Skeletal muscle cell (primary cell): ENCODE measurements at regions not wholly inside any gene's neighbourhood (a gene's known extent, or its start where the extent isn't known, plus 50 kb on each side); places are given as distances from the start of the nearest gene placed in this dataset.

Experiments
- DNase-seq: peaks from one replicate; pipeline ENCODE4 v3.0.0-alpha.2; 2010; ENCODE audit warnings: low read depth
- H3K4me3 ChIP-seq: 2 replicates; pipeline ENCODE4 v1.5.1; 2011; ENCODE audit warnings: low read depth, mild to moderate bottlenecking, control low read depth, low read length, moderate library complexity

DNA sequence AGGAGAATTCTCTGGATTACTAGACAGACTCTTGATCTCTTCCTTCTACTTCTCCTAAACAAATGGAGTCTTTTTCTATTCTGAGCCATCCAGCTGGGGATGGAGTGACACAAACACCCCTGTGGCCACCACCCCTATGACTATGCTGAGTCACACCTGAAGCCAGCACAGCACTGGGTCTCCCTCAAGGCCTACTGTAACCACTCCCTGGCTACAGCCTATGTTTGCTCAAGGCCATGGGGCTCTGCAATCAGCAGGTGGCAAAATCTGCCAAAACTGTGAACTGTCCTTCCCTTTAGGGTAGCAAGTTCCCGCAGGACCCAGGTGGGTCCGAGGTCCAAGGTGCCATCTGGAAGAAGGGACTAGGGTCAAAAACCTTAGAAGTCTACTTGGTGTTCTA, 132.3 kb downstream of the TINAG start:
- no peak for DNase-seq
- no peak overlapping the region for H3K4me3 ChIP-seq

GRCh38 chr6:54441020-54441419, 132.8 kb downstream of the TINAG start:
- no peak overlapping the region for H3K4me3 ChIP-seq
- no peak for DNase-seq

- DNase-seq: no peak
- no peak overlapping the region for H3K4me3 ChIP-seq
Observed at GRCh38 chr6:54441687-54442248, 133.5 kb downstream of the TINAG start.

- no peak for DNase-seq
- H3K4me3 ChIP-seq: no peak overlapping the region
Observed at GRCh38 chr6:54445207-54445606, 137.0 kb downstream of the TINAG start.

- no peak for DNase-seq
- H3K4me3 ChIP-seq: no peak overlapping the region
Observed at GRCh38 chr6:54448617-54449016, 140.4 kb downstream of the TINAG start.

DNA sequence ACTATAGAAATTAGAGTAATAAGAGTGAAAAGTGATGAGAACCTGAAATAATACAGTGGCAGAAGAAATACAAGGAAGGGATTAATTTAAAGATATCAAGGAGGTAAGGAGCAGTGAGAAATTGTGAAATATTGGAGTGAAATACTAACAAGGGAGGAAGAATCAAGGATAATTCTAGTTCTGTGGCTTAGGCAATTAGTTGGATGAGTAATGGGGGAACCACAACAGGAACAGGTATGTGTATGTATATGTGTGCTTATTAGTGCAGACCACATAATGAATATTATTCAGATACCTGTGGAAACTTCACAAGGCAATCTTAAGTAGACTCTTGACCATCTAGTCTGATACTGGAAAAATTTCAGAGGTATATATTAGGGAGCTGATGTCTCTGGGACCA, 143.3 kb downstream of the TINAG start:
- no peak for DNase-seq

DNA sequence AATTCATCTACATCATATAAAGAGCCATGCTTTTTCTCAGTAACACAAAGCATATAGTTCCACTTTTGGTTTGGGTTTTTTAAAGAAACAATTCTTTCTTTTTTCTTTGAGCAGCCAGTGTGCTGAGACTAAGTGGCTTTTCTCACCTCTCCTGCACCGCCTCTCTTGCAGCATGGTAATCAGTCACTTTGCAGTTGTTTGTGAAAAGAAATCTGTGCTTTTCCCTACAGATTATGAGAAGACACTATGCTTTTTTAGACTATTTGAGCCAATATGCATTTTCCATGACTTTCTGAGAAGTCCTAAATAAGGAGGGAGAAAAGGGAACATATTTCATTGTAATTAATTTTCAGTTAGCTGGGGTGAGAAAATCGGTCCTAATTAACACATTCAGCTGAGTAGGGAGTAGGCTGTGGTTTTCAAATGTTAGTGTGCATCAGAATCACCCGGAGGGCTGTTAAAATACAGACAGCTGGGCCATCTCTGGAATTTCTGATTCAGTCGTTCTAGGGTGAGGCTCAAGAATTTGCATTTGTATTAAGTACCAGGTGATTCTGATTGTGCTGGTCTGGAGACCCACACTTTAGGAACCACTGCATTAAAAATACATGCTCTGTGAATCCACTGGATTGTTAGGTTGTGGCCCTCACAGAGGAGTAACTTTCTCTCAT, 155.2 kb downstream of the TINAG start:
- DNase-seq: no peak
- H3K4me3 ChIP-seq: no peak overlapping the region

More for the DNA sequence above, 143.3 kb downstream of the TINAG start:
- no peak overlapping the region for H3K4me3 ChIP-seq

- H3K4me3 ChIP-seq: no peak overlapping the region
- no peak for DNase-seq
Observed at GRCh38 chr6:54465649-54466300, 157.5 kb downstream of the TINAG start.

GRCh38 chr6:54467384-54467783, 159.1 kb downstream of the TINAG start:
- no peak overlapping the region for H3K4me3 ChIP-seq
- no peak for DNase-seq

GRCh38 chr6:54473328-54473727, 165.1 kb downstream of the TINAG start:
- H3K4me3 ChIP-seq: no peak overlapping the region
- DNase-seq: no peak

DNA sequence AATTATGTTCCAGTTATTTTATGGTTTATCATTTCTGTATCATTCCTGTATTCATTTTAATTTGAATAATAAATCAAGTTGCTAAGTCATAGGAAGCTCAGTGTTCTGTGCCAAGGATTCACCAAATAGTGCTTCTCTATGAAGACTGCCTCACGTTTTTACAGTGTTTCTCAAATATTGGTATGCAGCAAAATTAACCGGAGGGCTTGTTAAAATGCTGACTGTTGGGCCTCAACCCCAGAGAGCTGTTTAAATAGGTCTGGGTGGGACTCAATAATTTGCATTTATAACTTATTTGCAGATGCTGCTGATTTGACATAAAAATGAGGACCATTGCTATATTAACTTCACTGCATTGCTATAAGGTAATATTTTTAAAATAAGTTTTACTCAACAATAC, 166.7 kb downstream of the TINAG start:
- no peak overlapping the region for H3K4me3 ChIP-seq
- no peak for DNase-seq

GRCh38 chr6:54481091-54481490, 172.8 kb downstream of the TINAG start:
- no peak for DNase-seq
- no peak overlapping the region for H3K4me3 ChIP-seq

- H3K4me3 ChIP-seq: no peak overlapping the region
- DNase-seq: no peak
Observed at GRCh38 chr6:54491431-54491830, 183.2 kb downstream of the TINAG start.

DNA sequence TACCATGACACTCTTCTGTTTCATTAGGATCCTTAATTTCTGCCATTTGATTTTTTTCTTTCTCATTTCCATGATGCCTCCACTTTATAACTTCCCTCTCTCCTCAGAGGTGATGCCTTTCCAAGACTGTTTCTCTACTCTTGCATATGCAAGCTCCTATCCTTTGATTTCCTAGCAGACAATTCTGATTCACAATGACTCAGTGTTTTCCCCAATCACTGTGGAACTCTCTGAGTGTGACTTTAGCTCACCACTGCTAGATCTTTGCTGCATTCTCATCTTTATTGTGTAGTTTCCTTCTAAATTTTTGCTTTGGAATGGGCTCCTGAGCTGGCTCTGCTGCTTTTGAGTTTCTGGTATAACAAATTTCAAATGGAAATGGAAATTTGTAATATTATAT, 184.9 kb downstream of the TINAG start:
- H3K4me3 ChIP-seq: no peak overlapping the region
- DNase-seq: peak; percentile 66

DNA sequence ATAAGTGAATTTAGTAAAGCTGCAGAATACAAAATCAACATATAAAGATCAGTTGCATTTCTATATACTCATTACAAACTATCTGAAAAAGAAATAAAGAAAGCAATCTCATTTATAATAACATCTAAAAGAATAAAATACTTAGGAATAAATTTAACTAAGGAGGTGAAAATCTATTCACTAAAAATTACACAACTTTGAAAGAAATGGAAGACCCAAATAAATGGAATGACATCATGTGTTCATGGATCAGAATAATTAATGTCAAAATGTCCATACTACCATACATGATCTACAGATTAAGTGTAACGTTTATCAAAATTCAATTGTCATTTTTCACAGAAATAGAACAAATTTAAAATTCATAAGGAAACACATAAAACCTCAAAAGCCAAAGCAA, 194.9 kb downstream of the TINAG start:
- no peak overlapping the region for H3K4me3 ChIP-seq
- DNase-seq: no peak

- DNase-seq: no peak
Observed at GRCh38 chr6:54515013-54515412, 206.8 kb downstream of the TINAG start.

DNA sequence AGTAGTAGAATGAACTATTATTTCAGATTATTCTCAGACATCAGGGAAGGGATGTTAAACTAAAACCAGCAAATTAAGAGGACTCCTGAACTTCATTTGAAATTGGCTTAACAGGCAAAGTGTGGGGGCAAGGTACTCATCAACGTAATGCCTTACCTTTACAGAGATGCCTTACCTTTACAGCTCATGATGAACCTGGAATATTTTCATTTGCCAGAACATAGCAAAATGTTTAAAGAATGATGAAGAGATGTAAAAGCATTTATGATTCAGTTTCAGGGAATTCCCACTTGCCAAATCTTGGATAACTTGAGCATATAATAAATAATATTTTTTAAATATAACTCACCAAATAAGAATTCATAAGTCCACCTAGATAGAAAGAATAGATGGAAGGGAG, 207.5 kb downstream of the TINAG start:
- H3K4me3 ChIP-seq: no peak overlapping the region
- no peak for DNase-seq

More at GRCh38 chr6:54515013-54515412, 206.8 kb downstream of the TINAG start:
- no peak overlapping the region for H3K4me3 ChIP-seq

- DNase-seq: no peak
- H3K4me3 ChIP-seq: no peak overlapping the region
Observed at GRCh38 chr6:54516321-54516720, 208.1 kb downstream of the TINAG start.

DNA sequence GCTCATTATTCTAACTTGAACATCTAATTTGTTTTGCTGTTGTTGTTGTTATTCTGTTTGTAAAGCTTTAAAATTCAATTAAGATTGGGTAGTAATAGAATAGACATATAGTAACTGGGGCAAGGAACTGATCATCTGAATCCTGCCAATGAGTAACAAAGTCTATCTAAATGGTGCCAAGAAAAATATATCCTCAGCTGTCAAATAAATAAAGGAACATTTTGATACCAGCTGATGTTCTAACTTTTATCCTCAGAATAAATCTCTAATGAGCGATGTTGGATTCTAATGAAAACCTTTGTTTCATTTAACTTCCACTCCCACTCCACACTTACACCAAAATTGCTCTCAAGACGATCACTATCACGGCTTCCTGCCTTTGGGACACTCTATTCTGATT, 210.9 kb downstream of the TINAG start:
- no peak overlapping the region for H3K4me3 ChIP-seq
- no peak for DNase-seq

GRCh38 chr6:54525731-54526130, 217.5 kb downstream of the TINAG start:
- no peak overlapping the region for H3K4me3 ChIP-seq
- peak; percentile 64 for DNase-seq

DNA sequence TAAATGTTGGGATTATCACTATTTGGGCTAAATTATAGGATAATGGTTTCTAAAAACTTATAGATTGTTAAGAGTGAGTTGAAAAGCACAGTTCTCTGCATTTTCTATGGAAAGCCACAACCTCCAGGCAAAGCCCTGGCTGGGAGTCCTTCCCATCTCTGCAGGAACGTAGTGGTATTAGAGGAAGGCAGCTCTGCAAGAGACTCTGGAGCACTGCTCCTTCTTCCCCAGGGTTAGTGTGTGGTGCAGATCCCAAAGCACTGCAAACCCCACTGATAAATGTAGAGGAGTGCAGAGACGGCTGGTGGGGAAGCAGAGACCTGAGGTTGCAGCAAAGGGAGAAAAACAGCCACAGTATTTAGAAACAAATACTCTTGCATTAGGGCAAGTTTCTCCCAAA, 225.3 kb downstream of the TINAG start:
- H3K4me3 ChIP-seq: no peak overlapping the region
- no peak for DNase-seq
